Panc1 (cell line): ENCODE measurements at regions not wholly inside any gene's neighbourhood (a gene's known extent, or its start where the extent isn't known, plus 50 kb on each side); places are given as distances from the start of the nearest gene placed in this dataset.

Experiments
- CTCF ChIP-seq: fragments of 450-650 bp; IDR thresholded peaks from 2 replicates; pipeline ENCODE4 v1.5.1; 2017; ENCODE audit warnings: mild to moderate bottlenecking
- REST ChIP-seq, 2 experiments: IDR thresholded peaks; 2 replicates each; pipeline ENCODE4 v1.6.1; 2011 to 2012; ENCODE audit warnings: low read depth in 2 of 2, control low read depth in 1 of 2, low read length in 1 of 2, mild to moderate bottlenecking in 1 of 2, moderate library complexity in 1 of 2; ENCODE audit not compliant: insufficient read depth in 1 of 2

- no peak for TF ChIP-seq CTCF
- TF ChIP-seq REST (IDR thresholded peaks at IDR 0.05; ENCODE audit: insufficient read depth in 1 of 2, low read depth in 2 of 2, low read length in 1 of 2): no peak
These were observed 60.8 kb upstream of the NPTX2 start for GRCh38 chr7:98556288-98556687.
